Astrocyte (in vitro differentiated cells and primary cell): ENCODE measurements at regions not wholly inside any gene's neighbourhood (a gene's known extent, or its start where the extent isn't known, plus 50 kb on each side); places are given as distances from the start of the nearest gene placed in this dataset.

Source experiments
- CTCF ChIP-seq: IDR thresholded peaks from 2 replicates; pipeline ENCODE4 v1.5.1; 2011; ENCODE audit warnings: low read depth, mild to moderate bottlenecking, inconsistent platforms, low read length, moderate library complexity; ENCODE audit not compliant: insufficient read depth
- EZH2 ChIP-seq: IDR thresholded peaks from 2 replicates; pipeline ENCODE4 v1.6.1; 2012; ENCODE audit warnings: mild to moderate bottlenecking, low read length, inconsistent platforms; ENCODE audit not compliant: insufficient read depth

- TF ChIP-seq CTCF (no peak), EZH2 (no peak)
Measured at GRCh38 chr10:106479636-106480035, 684.9 kb downstream of the SORCS1 start.
